ENCODE measurements at regions not wholly inside any gene's neighbourhood (a gene's known extent, or its start where the extent isn't known, plus 50 kb on each side); places are given as distances from the start of the nearest gene placed in this dataset.

- DNase-seq (ENCODE audit: extremely low spot score) = no peak
- CTCF ChIA-PET = no interaction called here
- POLR2A ChIA-PET = no interaction called here
- TF ChIP-seq CTCF (IDR thresholded peaks at IDR 0.05; ENCODE audit: control extremely low read depth, extremely low read depth, low read depth, missing control alignments) = no peak
Measured at GRCh38 chr1:56378341-56379070, 200.9 kb downstream of the PLPP3 start.

- CTCF ChIA-PET = no interaction called here
- TF ChIP-seq CTCF (IDR thresholded peaks at IDR 0.05; ENCODE audit: control extremely low read depth, extremely low read depth, low read depth, missing control alignments) = no peak
- DNase-seq (ENCODE audit: extremely low spot score) = no peak
- POLR2A ChIA-PET = no interaction called here
Measured at GRCh38 chr1:56377431-56377830, 201.9 kb downstream of the PLPP3 start.

GRCh38 chr1:56376188-56376984 is 203.0 kb downstream of the PLPP3 start:
- TF ChIP-seq CTCF (IDR thresholded peaks at IDR 0.05; ENCODE audit: control extremely low read depth, extremely low read depth, low read depth, missing control alignments) = no peak
- ChIA-PET CTCF (no interaction called here), POLR2A (no interaction called here)
- no peak for DNase-seq (ENCODE audit: extremely low spot score)

GRCh38 chr1:56375326-56375804 is 204.0 kb downstream of the PLPP3 start:
- POLR2A ChIA-PET = no interaction called here
- DNase-seq (ENCODE audit: extremely low spot score) = no peak
- no peak for TF ChIP-seq CTCF (IDR thresholded peaks at IDR 0.05; ENCODE audit: control extremely low read depth, extremely low read depth, low read depth, missing control alignments)
- CTCF ChIA-PET = no interaction called here

GRCh38 chr1:56374026-56374974 is 205.1 kb downstream of the PLPP3 start:
- CTCF ChIA-PET = no interaction called here
- TF ChIP-seq CTCF (IDR thresholded peaks at IDR 0.05; ENCODE audit: control extremely low read depth, extremely low read depth, low read depth, missing control alignments) = no peak
- DNase-seq (ENCODE audit: extremely low spot score) = no peak
- POLR2A ChIA-PET = no interaction called here

GRCh38 chr1:56370513-56370912 is 208.8 kb downstream of the PLPP3 start:
- TF ChIP-seq CTCF (IDR thresholded peaks at IDR 0.05; ENCODE audit: control extremely low read depth, extremely low read depth, low read depth, missing control alignments) = no peak
- no peak for DNase-seq (ENCODE audit: extremely low spot score)
- ChIA-PET CTCF (no interaction called here), POLR2A (no interaction called here)

Measured in GM10248 (cell line).